Hypothalamus (tissue), 51 donors: ENCODE measurements at regions not wholly inside any gene's neighbourhood (a gene's known extent, or its start where the extent isn't known, plus 50 kb on each side); places are given as distances from the start of the nearest gene placed in this dataset.
A peak's percentile ranks its signal among the peaks of the same experiment; 100 is the strongest.
"Not testable (repeated sequence)": the region's sequence is repeated elsewhere in the genome, so short reads cannot be mapped to it uniquely, and the experiment has no call there.

Experiments
- DNase-seq, 51 donors: peaks; one replicate each; lab custom pipeline; 2025; lab: John Stamatoyannopoulos, UW

DNA sequence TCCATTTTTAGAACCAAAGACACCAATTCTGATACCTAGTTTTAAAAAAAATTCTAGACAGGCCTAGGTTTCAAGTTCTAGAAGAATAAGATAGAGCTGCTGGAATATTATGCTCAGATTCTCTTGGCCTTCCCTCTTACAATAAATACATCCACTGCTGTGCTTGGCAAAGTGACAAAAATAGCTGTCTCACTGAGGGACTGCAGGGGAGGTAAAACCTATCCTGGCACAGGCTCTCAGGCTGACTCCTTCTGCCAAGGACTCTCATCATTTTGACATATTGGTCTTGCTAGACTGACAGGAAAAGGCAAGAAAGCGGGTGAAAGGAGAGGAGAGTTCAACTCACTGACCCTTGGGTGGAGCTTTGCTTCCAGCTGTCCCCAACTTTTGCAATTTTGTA lies 197.0 kb upstream of the LHX8 start:
- DNase-seq: no peak

DNA sequence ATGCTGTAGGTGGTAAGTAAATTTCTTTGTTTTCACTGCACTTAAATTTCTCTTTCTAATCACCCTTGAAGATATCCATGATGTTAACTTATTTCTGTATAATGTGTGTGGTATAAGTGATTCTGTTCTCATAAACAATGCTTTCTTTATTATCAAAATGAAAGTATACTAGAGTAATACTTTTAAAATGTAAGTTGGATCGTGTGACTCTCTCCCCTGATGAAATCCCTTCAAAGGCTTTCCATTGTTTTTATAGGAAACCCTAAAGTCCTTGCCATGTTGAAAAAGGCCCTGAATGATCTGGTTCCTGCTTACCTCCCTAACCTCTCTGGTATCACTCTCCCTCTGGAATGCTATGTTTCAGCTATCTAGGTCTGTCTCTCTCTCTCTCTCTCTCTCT lies 191.1 kb upstream of the LHX8 start:
- DNase-seq: no peak

GRCh38 chr1:74946388-74946787 lies 187.8 kb upstream of the LHX8 start:
- no peak for DNase-seq

DNA sequence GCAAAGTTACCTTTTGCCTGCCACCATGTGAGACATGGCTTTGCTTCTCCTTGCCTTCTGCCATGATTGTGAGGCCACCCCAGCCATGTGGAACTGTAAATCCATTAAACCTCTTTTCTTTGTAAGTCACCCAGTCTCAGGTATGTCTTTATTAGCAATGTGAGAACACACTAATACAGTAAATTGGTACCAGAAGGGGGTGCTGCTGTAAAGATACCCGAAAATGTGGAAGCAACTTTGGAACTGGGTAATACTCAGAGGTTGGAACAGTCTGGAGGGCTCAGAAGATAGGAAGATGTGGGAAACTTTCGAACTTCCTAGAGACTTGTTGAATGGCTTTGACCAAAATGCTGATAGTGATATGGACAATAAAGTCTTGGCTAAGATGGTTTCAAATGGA lies 184.8 kb upstream of the LHX8 start:
- not testable (repeated sequence) for DNase-seq

- not testable (repeated sequence) for DNase-seq
Observed at GRCh38 chr1:74951981-74952380, 182.2 kb upstream of the LHX8 start.

GRCh38 chr1:74952786-74953185 lies 181.4 kb upstream of the LHX8 start:
- no peak for DNase-seq

GRCh38 chr1:74953622-74954021 lies 180.6 kb upstream of the LHX8 start:
- no peak for DNase-seq

- DNase-seq: no peak
Observed at GRCh38 chr1:74963120-74963519, 171.1 kb upstream of the LHX8 start.

GRCh38 chr1:74964508-74965102 lies 169.6 kb upstream of the LHX8 start:
- DNase-seq: peak in 18 of 51 donors; percentile 1 to 43 (median 10)

GRCh38 chr1:74969566-74970135 lies 164.5 kb upstream of the LHX8 start:
- DNase-seq: no peak

GRCh38 chr1:74971982-74972381 lies 162.2 kb upstream of the LHX8 start:
- no peak for DNase-seq

GRCh38 chr1:74976491-74976890 lies 157.7 kb upstream of the LHX8 start:
- DNase-seq: no peak

- DNase-seq: not testable (repeated sequence)
Observed at GRCh38 chr1:74992448-74992847, 141.7 kb upstream of the LHX8 start.

GRCh38 chr1:74995821-74996220 lies 138.4 kb upstream of the LHX8 start:
- no peak for DNase-seq

GRCh38 chr1:75010547-75010946 lies 123.6 kb upstream of the LHX8 start:
- DNase-seq: no peak

DNA sequence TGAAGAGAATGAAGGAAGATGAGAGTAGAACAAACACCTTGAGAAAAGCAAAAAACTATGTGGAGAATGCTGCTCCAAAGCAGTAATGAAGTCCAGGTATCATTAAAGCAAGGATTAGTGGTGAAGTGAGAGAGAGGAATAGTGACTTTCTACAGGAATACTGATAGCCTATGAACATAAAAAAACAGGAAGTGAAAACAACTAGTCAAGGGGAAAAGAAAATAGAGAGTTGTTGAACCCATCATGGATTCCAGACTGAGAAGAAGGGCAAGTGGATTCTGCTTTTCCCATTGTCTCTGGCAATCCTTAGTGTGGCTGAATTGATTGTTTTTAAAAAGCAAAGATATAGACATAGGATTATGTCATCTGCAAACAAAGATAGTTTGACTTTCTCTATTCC lies 119.9 kb upstream of the LHX8 start:
- no peak for DNase-seq

DNA sequence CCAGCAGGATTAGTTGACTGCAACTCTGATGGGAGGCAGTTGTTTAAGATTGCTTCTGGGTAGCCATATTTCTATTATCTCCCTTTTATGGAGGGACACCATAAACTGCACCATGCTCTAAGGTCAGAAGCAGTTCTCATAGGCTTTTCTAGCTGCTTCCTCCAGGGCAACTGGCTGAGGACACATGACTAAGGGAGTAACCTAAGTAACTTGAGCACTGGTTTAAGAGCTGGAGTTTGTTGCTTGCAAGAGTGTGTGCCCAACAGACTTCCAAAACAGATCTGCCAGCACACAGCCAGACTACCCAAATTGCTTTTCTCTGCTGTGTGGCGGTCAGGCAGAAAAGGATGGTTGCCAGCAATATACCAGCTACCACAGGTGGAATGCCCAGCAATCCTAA lies 111.2 kb upstream of the LHX8 start:
- no peak for DNase-seq

- DNase-seq: no peak
Observed at GRCh38 chr1:75034376-75034775, 99.8 kb upstream of the LHX8 start.

DNA sequence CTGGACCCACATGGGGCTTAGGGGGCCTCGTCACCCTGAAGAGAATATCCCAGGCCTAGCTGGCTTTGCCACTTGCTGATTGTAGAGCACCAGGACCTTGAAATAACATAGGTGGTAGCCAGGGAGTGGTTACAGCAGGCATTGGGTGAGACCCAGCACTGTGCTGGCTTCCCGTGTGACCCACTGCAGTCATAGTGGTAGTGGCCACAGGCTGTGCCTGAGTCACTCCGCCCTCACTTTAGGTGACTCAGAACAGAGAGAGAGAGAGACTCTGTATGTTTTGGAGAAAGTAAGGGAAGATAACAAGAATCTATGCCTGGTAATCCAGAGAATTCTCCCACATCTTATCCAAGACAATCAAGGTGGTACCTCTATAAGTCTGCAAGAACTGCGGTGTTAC lies 98.7 kb upstream of the LHX8 start:
- DNase-seq: no peak

- DNase-seq: no peak
Observed at GRCh38 chr1:75053207-75053606, 81.0 kb upstream of the LHX8 start.

DNA sequence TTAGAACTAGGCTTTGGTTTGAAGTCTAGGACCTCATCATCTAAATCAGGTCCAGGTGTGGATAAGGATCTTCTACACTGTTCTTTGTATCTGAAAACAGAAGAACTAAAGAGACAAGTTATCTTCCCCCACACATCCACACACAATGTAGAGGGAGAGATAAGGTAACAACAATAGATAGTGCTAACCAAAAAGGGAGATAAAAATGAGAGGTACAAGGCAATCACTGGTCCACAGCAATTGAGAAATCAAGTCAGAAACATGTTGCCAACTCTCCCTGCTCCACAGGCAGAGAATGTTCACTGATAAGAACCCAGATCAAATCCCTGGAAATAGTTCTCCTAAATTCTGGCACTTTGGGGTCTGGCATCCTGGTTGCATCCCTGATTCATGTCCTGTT lies 75.8 kb upstream of the LHX8 start:
- DNase-seq: no peak

- DNase-seq: no peak
Observed at GRCh38 chr1:75062111-75062510, 72.1 kb upstream of the LHX8 start.

GRCh38 chr1:75067975-75068374 lies 66.2 kb upstream of the LHX8 start:
- DNase-seq: no peak
